RWPE2 (cell line): ENCODE measurements at regions not wholly inside any gene's neighbourhood (a gene's known extent, or its start where the extent isn't known, plus 50 kb on each side); places are given as distances from the start of the nearest gene placed in this dataset.

Source experiments
- ATAC-seq: fragments of 200-7000 bp; cut with Tn5 transposase; 3 replicates; pipeline ENCODE4 v1.9.1; 2021; ENCODE audit warnings: low read depth
- DNase-seq: peaks from one replicate; pipeline ENCODE4 v3.0.0-alpha.2; 2020; ENCODE audit warnings: low spot score
- H3K27ac ChIP-seq: fragments of 450-650 bp; 2 replicates; pipeline ENCODE4 v1.5.1; 2017; ENCODE audit warnings: mild to moderate bottlenecking; ENCODE audit not compliant: poor library complexity, severe bottlenecking
- H3K27me3 ChIP-seq: fragments of 250-450 bp; sonication (Bioruptor Pico); 2 replicates; pipeline ENCODE4 v1.5.1; 2021; ENCODE audit warnings: mild to moderate bottlenecking, moderate library complexity; ENCODE audit not compliant: insufficient read depth, poor library complexity, severe bottlenecking
- H3K36me3 ChIP-seq: fragments of 250-450 bp; sonication (Bioruptor Pico); 2 replicates; pipeline ENCODE4 v1.5.1; 2020; ENCODE audit warnings: low read depth, mild to moderate bottlenecking, moderate library complexity
- H3K4me1 ChIP-seq: fragments of 250-450 bp; sonication (Bioruptor Pico); 2 replicates; pipeline ENCODE4 v1.5.1; 2021; ENCODE audit warnings: mild to moderate bottlenecking, moderate library complexity; ENCODE audit not compliant: insufficient read depth, poor library complexity, severe bottlenecking
- H3K4me3 ChIP-seq: fragments of 250-450 bp; sonication (Bioruptor Pico); 2 replicates; pipeline ENCODE4 v1.5.1; 2021; ENCODE audit warnings: mild to moderate bottlenecking, moderate library complexity; ENCODE audit not compliant: severe bottlenecking
- H3K9me3 ChIP-seq: fragments of 250-450 bp; sonication (Bioruptor Pico); 2 replicates; pipeline ENCODE4 v1.5.1; 2021; ENCODE audit warnings: mild to moderate bottlenecking, moderate library complexity; ENCODE audit not compliant: severe bottlenecking
- TF ChIP-seq, protein P1 (sequence below): fragments of 450-650 bp; IDR thresholded peaks from one replicate; pipeline ENCODE4 v1.5.1; 2017; ENCODE audit warnings: mild to moderate bottlenecking, moderate library complexity; ENCODE audit not compliant: poor library complexity, severe bottlenecking

DNA sequence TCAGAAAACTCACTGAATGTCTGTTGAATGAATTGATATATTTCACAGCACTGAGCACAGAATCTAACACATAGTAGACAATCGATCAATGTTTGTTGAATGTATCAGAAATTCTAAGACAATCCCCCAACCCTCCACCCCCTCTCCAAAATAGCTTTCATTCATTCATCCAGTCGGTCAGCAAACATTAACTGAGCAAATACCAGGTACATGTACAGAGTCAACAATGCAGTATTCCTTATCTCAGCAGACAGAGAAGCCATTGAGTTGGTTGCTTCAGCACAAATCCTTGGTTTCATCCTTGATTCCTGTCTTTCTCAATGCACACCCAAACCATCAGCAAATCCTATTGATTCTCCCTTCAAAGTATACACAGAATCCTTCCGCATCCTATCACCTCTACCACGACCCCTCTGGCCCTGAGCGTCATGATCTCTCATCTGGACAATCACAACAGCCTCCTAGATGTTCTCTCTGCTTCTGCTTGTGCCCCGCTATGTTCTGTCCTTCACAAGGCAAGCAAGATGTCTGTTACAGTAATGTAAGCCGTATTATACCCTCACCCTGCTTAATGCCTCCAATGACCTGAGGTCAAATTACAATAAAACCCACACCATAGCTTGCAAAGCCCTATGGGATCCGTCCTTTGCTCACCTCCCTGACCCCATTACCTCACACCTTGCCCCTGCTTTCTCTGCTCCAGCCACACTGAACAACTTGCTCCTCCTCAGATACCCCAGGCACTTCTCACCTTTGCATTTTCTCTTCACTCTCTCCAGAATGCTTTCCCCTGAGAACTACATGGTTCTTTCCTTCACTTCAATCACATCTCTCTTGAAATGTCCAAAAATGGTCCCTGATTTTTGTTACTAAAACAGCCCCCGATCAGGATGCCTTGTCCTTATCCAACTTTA is 738.1 kb upstream of the TBX3 start:
- H3K4me1 ChIP-seq, result no peaks in the 10 kb centered on the region
- H3K4me3 ChIP-seq, result no peak overlapping the region
- no peak for DNase-seq
- ATAC-seq, result no peak
- H3K9me3 ChIP-seq, result no peaks in the 10 kb centered on the region
- TF ChIP-seq, protein P1, sequence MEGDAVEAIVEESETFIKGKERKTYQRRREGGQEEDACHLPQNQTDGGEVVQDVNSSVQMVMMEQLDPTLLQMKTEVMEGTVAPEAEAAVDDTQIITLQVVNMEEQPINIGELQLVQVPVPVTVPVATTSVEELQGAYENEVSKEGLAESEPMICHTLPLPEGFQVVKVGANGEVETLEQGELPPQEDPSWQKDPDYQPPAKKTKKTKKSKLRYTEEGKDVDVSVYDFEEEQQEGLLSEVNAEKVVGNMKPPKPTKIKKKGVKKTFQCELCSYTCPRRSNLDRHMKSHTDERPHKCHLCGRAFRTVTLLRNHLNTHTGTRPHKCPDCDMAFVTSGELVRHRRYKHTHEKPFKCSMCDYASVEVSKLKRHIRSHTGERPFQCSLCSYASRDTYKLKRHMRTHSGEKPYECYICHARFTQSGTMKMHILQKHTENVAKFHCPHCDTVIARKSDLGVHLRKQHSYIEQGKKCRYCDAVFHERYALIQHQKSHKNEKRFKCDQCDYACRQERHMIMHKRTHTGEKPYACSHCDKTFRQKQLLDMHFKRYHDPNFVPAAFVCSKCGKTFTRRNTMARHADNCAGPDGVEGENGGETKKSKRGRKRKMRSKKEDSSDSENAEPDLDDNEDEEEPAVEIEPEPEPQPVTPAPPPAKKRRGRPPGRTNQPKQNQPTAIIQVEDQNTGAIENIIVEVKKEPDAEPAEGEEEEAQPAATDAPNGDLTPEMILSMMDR, result no peak
- H3K36me3 ChIP-seq, result no peaks in the 10 kb centered on the region
- no peak overlapping the region for H3K27ac ChIP-seq
- H3K27me3 ChIP-seq, result no peaks in the 10 kb centered on the region

DNA sequence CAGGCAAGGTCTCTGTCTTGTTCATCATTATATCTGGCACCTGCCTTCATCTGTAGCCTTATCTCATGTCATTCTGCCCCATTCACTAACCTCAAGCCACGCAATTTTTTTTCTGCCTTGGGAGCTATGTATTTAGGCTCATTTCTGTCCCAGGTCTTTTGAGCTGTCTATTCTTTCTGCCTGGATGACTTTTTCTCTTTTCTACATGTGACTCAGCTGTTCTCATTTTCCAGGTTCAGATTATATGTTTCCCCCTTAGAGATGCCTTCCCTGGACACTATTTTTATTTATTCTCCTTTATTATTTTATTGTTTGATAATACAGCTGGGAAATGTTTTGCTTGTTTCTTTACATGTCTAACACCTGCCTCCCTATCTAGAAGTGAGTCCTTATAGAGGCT is 737.4 kb upstream of the TBX3 start:
- ATAC-seq (no peak), DNase-seq (no peak)
- no peak overlapping the region for H3K27ac ChIP-seq
- H3K27me3 ChIP-seq, result no peaks in the 10 kb centered on the region
- H3K36me3 ChIP-seq, result no peaks in the 10 kb centered on the region
- no peak overlapping the region for H3K4me3 ChIP-seq
- H3K4me1 ChIP-seq, result no peaks in the 10 kb centered on the region
- no peaks in the 10 kb centered on the region for H3K9me3 ChIP-seq
- TF ChIP-seq, protein P1, result no peak

DNA sequence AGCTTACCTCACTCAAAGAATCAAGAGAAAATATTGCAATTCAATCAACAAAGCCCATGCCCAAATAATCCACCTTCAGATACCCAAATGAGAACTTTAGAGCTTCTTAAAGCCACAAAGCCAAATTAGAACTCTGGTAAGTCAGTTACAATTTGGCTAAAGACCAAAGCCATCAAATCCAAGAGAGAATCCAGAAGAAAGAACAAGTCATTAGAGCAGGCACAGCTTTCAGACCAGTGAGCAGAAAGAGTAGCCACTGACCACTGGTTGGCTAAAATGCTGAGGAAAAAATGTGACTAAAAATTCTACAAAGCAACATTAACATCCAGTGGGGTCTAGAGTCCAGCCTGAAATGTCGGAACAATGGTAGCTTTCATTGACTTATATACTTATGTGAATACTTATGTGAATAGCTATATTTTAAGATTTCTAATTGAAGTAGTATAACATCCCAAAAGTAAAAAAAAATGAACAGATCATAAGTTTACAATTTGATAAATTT is 735.2 kb upstream of the TBX3 start:
- Histone ChIP-seq H3K4me1 (no peaks in the 10 kb centered on the region), H3K27ac (no peak overlapping the region)

DNA sequence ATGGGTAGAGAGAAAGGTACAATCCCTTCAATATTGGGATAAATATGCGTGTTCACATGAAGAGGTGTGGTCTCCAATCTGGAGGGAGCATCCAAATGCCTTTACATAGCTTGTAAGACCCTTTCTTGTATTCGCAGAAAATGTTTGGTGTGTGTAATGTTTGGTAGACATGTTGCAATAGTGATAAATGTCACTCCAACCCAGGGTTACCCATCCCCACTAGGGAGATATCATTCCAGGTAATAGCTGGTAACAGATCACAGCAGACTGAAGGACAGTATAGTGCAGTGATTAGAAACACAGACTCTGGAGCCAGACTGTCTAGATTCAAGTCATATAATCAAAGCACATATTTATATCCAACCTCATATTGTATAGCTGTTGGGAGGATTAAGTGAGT is 733.6 kb upstream of the TBX3 start:
- Histone ChIP-seq H3K27ac (no peak overlapping the region), H3K27me3 (no peaks in the 10 kb centered on the region), H3K4me3 (no peak overlapping the region), H3K9me3 (no peaks in the 10 kb centered on the region), H3K4me1 (no peaks in the 10 kb centered on the region), H3K36me3 (no peaks in the 10 kb centered on the region)
- ATAC-seq (no peak), DNase-seq (no peak)
- TF ChIP-seq, protein P1, result no peak

More for the DNA sequence above, 735.2 kb upstream of the TBX3 start:
- no peak for ATAC-seq
- Histone ChIP-seq H3K9me3 (no peaks in the 10 kb centered on the region), H3K36me3 (no peaks in the 10 kb centered on the region), H3K27me3 (no peaks in the 10 kb centered on the region), H3K4me3 (no peak overlapping the region)
- no peak for DNase-seq
- TF ChIP-seq, protein P1, result no peak

DNA sequence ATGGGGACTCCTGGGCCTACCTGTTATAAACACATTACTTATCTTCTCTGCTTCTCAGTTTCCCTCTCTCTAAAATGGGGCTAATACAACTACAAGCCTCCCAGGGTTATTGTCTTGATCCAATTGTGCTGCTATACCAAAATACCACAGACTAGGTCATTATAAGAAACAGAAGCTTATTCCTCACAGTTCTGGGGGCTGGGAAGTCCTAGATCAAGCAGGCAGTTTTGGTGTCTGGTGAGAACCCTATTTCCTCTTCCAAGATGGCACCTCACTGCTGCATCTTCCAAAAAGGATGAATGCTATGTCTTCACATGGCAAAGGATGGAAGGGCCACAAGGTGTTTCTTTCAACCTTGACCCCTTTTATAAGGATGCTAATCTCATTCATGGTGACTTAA is 732.9 kb upstream of the TBX3 start:
- ATAC-seq (no peak), DNase-seq (no peak)
- TF ChIP-seq, protein P1, result no peak

More for the DNA sequence above, 732.9 kb upstream of the TBX3 start:
- Histone ChIP-seq H3K27me3 (no peaks in the 10 kb centered on the region), H3K27ac (no peak overlapping the region), H3K36me3 (no peaks in the 10 kb centered on the region), H3K4me1 (no peaks in the 10 kb centered on the region), H3K4me3 (no peak overlapping the region), H3K9me3 (no peaks in the 10 kb centered on the region)
